SK-N-MC (cell line): ENCODE measurements at regions not wholly inside any gene's neighbourhood (a gene's known extent, or its start where the extent isn't known, plus 50 kb on each side); places are given as distances from the start of the nearest gene placed in this dataset.

ENCODE experiments used
- EZH2 ChIP-seq: fragments of 200-600 bp; sonication (generic); IDR thresholded peaks from one replicate; pipeline ENCODE4 v1.6.1; 2017; ENCODE audit warnings: antibody characterized with exemption
- FOXP2 ChIP-seq: optimal IDR thresholded peaks from 2 replicates; pipeline ENCODE3; 2011; ENCODE audit warnings: mild to moderate bottlenecking, moderate library complexity; ENCODE audit not compliant: insufficient read depth; ENCODE audit errors: extremely low read length, control extremely low read depth
- POLR2AphosphoS5 ChIP-seq: IDR thresholded peaks from 2 replicates; pipeline ENCODE4 v1.6.1; 2012; ENCODE audit warnings: mild to moderate bottlenecking, low read depth, low read length, borderline replicate concordance

- TF ChIP-seq EZH2 (no peak), POLR2AphosphoS5 (no peak), FOXP2 (no peak)
These were observed 59.2 kb upstream of the TRAK1 start for GRCh38 chr3:42031808-42032480.
